ENCODE measurements at regions not wholly inside any gene's neighbourhood (a gene's known extent, or its start where the extent isn't known, plus 50 kb on each side); places are given as distances from the start of the nearest gene placed in this dataset.

DNA sequence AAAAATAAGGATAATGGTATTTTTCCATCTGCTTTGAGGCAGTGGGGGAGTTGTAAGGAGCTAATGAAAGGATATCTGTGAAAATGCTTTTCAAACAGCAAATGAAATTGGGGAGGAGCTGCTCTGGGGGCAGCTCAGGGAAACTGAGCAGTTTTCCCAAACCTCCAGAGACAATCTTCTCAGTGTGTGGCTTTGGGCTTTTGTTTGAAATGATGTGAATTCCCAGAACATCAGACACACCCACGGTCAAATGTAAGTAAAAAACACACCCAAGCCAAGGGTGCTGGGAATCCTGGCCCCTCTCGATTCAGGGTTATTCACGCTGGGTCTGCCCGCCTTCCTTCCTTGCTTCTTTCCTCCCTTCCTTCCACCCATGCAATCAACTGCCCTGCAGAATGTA is 512.6 kb downstream of the BNC2 start:
- Histone ChIP-seq H3K4me3 (ENCODE audit: insufficient read depth in 1 of 2, low read depth in 1 of 2, low read length in 2 of 2) (no peak overlapping the region), H2BK12ac (ENCODE audit: low read length in 2 of 2) (no peak overlapping the region), H3K27me3 (ENCODE audit: control insufficient read depth in 1 of 2, insufficient read depth in 1 of 2, low read length in 2 of 2) (peaks cover 0 to 4% of the 10 kb centered on the region in 2 experiments), H3K36me3 (ENCODE audit: control insufficient read depth in 1 of 2, insufficient read depth in 2 of 2, low read depth in 1 of 2, low read length in 2 of 2) (no peaks in the 10 kb centered on the region), H4K91ac (ENCODE audit: low read length) (no peak overlapping the region), H3K9ac (ENCODE audit: low read length) (no peak overlapping the region), H3K4me2 (ENCODE audit: low read length, poor library complexity, severe bottlenecking) (no peak overlapping the region), H4K8ac (ENCODE audit: low read length) (no peak overlapping the region), H3K4ac (ENCODE audit: low read depth in 1 of 2, low read length in 2 of 2) (no peak overlapping the region), H2BK15ac (ENCODE audit: low read depth, poor library complexity, severe bottlenecking) (no peak overlapping the region), H3K14ac (ENCODE audit: low read length in 2 of 2) (no peak overlapping the region), H2BK5ac (ENCODE audit: low read depth, low read length, poor library complexity, severe bottlenecking) (no peak overlapping the region), H3K18ac (ENCODE audit: low read depth in 1 of 2, low read length in 2 of 2) (no peak overlapping the region), H3K4me1 (ENCODE audit: control insufficient read depth, insufficient read depth, low read depth, low read length) (no peaks in the 10 kb centered on the region), H3K9me3 (ENCODE audit: control insufficient read depth, low read length) (no peaks in the 10 kb centered on the region), H3K23ac (ENCODE audit: low read length in 2 of 2) (no peak overlapping the region), H2BK120ac (ENCODE audit: low read depth, low read length) (no peak overlapping the region), H2AK5ac (ENCODE audit: low read length, severe bottlenecking) (no peak overlapping the region), H3K27ac (ENCODE audit: low read length, poor library complexity, severe bottlenecking) (no peak overlapping the region), H2AFZ (ENCODE audit: low read depth, low read length) (no peak overlapping the region), H3K79me1 (replicated peaks; ENCODE audit: low read length, poor library complexity, severe bottlenecking) (no peaks in the 10 kb centered on the region)
- WGBS = 93% methylated on average over 4 of the region's 4 CpGs
- no peak for DNase-seq

DNA sequence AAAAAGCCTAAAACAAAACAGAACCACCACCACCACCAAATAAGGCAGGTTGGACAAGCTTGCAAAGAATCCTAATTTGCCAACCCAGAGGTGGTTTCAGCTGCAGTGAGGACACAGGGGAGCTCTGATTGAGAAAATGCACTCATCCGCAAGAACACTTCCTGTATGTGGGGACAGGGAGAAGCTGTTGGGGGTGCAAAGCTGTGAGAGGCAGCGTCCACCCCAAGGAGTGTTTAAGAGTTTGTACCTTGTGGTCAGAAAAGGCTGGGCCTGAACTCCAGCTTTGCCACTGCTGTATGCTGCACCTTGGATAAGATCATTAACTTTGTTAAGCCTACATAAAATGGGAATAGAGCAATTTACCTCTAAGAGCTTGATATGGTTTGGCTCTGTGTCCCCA is 511.7 kb downstream of the BNC2 start:
- 90% methylated on average over 2 of the region's 2 CpGs for WGBS
- Histone ChIP-seq H3K79me1 (replicated peaks; ENCODE audit: low read length, poor library complexity, severe bottlenecking) (no peaks in the 10 kb centered on the region), H4K8ac (ENCODE audit: low read length) (no peak overlapping the region), H3K4me2 (ENCODE audit: low read length, poor library complexity, severe bottlenecking) (no peak overlapping the region), H4K91ac (ENCODE audit: low read length) (no peak overlapping the region), H3K9ac (ENCODE audit: low read length) (no peak overlapping the region), H3K14ac (ENCODE audit: low read length in 2 of 2) (no peak overlapping the region), H3K4me3 (ENCODE audit: insufficient read depth in 1 of 2, low read depth in 1 of 2, low read length in 2 of 2) (no peak overlapping the region), H3K27ac (ENCODE audit: low read length, poor library complexity, severe bottlenecking) (no peak overlapping the region), H3K23ac (ENCODE audit: low read length in 2 of 2) (no peak overlapping the region), H2AFZ (ENCODE audit: low read depth, low read length) (no peak overlapping the region), H3K9me3 (ENCODE audit: control insufficient read depth, low read length) (no peaks in the 10 kb centered on the region), H2BK15ac (ENCODE audit: low read depth, poor library complexity, severe bottlenecking) (no peak overlapping the region), H3K27me3 (ENCODE audit: control insufficient read depth in 1 of 2, insufficient read depth in 1 of 2, low read length in 2 of 2) (peaks cover 0 to 4% of the 10 kb centered on the region in 2 experiments), H3K36me3 (ENCODE audit: control insufficient read depth in 1 of 2, insufficient read depth in 2 of 2, low read depth in 1 of 2, low read length in 2 of 2) (no peaks in the 10 kb centered on the region), H2AK5ac (ENCODE audit: low read length, severe bottlenecking) (no peak overlapping the region), H3K4me1 (ENCODE audit: control insufficient read depth, insufficient read depth, low read depth, low read length) (no peaks in the 10 kb centered on the region), H3K18ac (ENCODE audit: low read depth in 1 of 2, low read length in 2 of 2) (no peak overlapping the region), H3K4ac (ENCODE audit: low read depth in 1 of 2, low read length in 2 of 2) (no peak overlapping the region), H2BK5ac (ENCODE audit: low read depth, low read length, poor library complexity, severe bottlenecking) (no peak overlapping the region), H2BK12ac (ENCODE audit: low read length in 2 of 2) (no peak overlapping the region), H2BK120ac (ENCODE audit: low read depth, low read length) (no peak overlapping the region)
- DNase-seq = no peak
